IMR-90 (cell line): ENCODE measurements at regions not wholly inside any gene's neighbourhood (a gene's known extent, or its start where the extent isn't known, plus 50 kb on each side); places are given as distances from the start of the nearest gene placed in this dataset.
"Not testable (repeated sequence)": the region's sequence is repeated elsewhere in the genome, so short reads cannot be mapped to it uniquely, and the experiment has no call there.

Experiments used
- ATAC-seq: fragments of 200-7000 bp; cut with Tn5 transposase; 2 replicates; pipeline ENCODE4 v1.9.1; 2020; ENCODE audit warnings: low read depth, mild to moderate bottlenecking, moderate library complexity
- BruUV-seq: library from RNA; stranded (reverse); fragments of 400-500 nt; replicated peaks from 2 replicates; lab custom pipeline; 2021; lab: Mats Ljungman, UMichigan
- CTCF ChIA-PET: fragments of 300-600 bp; formaldehyde crosslinking; extraction: SDS; loops from one replicate; lab custom pipeline; 2021; ENCODE audit warnings: antibody characterized with exemption; lab: Yijun Ruan, JAX
- POLR2A ChIA-PET: fragments of 300-600 bp; sonication (Branson Sonifier 250); formaldehyde crosslinking; loops from one replicate; lab custom pipeline; 2022; ENCODE audit warnings: antibody characterized with exemption; ENCODE audit not compliant: unreplicated experiment; lab: Charles Lee
- DNase-seq: peaks from one replicate; pipeline ENCODE4 v3.0.0; 2013
- H2AFZ ChIP-seq: replicated peaks from 2 replicates; pipeline ENCODE3; 2013; ENCODE audit warnings: low read length, mild to moderate bottlenecking; ENCODE audit not compliant: poor library complexity
- H2AK5ac ChIP-seq: 2 replicates; pipeline ENCODE4 v1.6.1; 2013; ENCODE audit warnings: low read depth, low read length, inconsistent platforms
- H2AK9ac ChIP-seq: replicated peaks from 2 replicates; pipeline ENCODE3; 2013; ENCODE audit warnings: mild to moderate bottlenecking, low read depth, low read length, moderate library complexity; ENCODE audit not compliant: poor library complexity
- H2BK120ac ChIP-seq: 2 replicates; pipeline ENCODE4 v1.6.1; 2013; ENCODE audit warnings: low read depth, low read length, inconsistent platforms
- H2BK15ac ChIP-seq: 3 replicates; pipeline ENCODE4 v1.6.1; 2013; ENCODE audit warnings: low read depth, low read length, inconsistent platforms
- H2BK20ac ChIP-seq: 2 replicates; pipeline ENCODE4 v1.6.1; 2013; ENCODE audit warnings: low read depth, mild to moderate bottlenecking, inconsistent platforms, low read length, moderate library complexity
- H2BK5ac ChIP-seq: 2 replicates; pipeline ENCODE4 v1.6.1; 2013; ENCODE audit warnings: mild to moderate bottlenecking, low read depth, low read length, inconsistent platforms; ENCODE audit not compliant: poor library complexity, severe bottlenecking
- H3K14ac ChIP-seq: replicated peaks from 2 replicates; pipeline ENCODE4 v1.6.1; 2013; ENCODE audit warnings: low read depth, low read length, inconsistent platforms
- H3K18ac ChIP-seq: 2 replicates; pipeline ENCODE4 v1.6.1; 2013; ENCODE audit warnings: low read depth, low read length, control low read depth
- H3K23ac ChIP-seq: 2 replicates; pipeline ENCODE4 v1.6.1; 2013; ENCODE audit warnings: low read depth, low read length, inconsistent platforms
- H3K27ac ChIP-seq: 2 replicates; pipeline ENCODE4 v1.5.1; 2013; ENCODE audit warnings: mild to moderate bottlenecking, control low read depth, low read length; ENCODE audit not compliant: insufficient read depth
- H3K27me3 ChIP-seq: 2 replicates; pipeline ENCODE4 v1.6.1; 2013; ENCODE audit warnings: low read length; ENCODE audit not compliant: control insufficient read depth, insufficient read depth
- H3K36me3 ChIP-seq: 2 replicates; pipeline ENCODE4 v1.6.1; 2013; ENCODE audit warnings: low read length, mixed read lengths; ENCODE audit not compliant: control insufficient read depth, insufficient read depth
- H3K4ac ChIP-seq: 2 replicates; pipeline ENCODE4 v1.6.1; 2013; ENCODE audit warnings: low read depth, low read length, inconsistent platforms
- H3K4me1 ChIP-seq: 2 replicates; pipeline ENCODE4 v1.6.1; 2013; ENCODE audit warnings: low read length, mixed read lengths; ENCODE audit not compliant: control insufficient read depth, insufficient read depth
- H3K4me2 ChIP-seq: 2 replicates; pipeline ENCODE4 v1.6.1; 2013; ENCODE audit warnings: low read depth, mild to moderate bottlenecking, control low read depth, low read length, moderate library complexity
- H3K4me3 ChIP-seq: 2 replicates; pipeline ENCODE4 v1.5.1; 2013; ENCODE audit warnings: low read depth, mild to moderate bottlenecking, control low read depth, low read length, moderate library complexity; ENCODE audit not compliant: insufficient read depth
- H3K56ac ChIP-seq: 2 replicates; pipeline ENCODE4 v1.6.1; 2013; ENCODE audit warnings: low read length, inconsistent platforms; ENCODE audit not compliant: insufficient read depth; ENCODE audit errors: extremely low read depth
- H3K79me1 ChIP-seq, 2 experiments: 2 replicates each; pipeline ENCODE4 v1.6.1; 2013; ENCODE audit warnings: low read length in 2 of 2, inconsistent platforms in 1 of 2, low read depth in 1 of 2
- H3K9ac ChIP-seq: 2 replicates; pipeline ENCODE4 v1.6.1; 2013; ENCODE audit warnings: low read depth, low read length, control low read depth
- H3K9me1 ChIP-seq: 2 replicates; pipeline ENCODE4 v1.6.1; 2013; ENCODE audit warnings: low read length, inconsistent platforms; ENCODE audit not compliant: insufficient read depth
- H3K9me3 ChIP-seq: 2 replicates; pipeline ENCODE4 v1.6.1; 2013; ENCODE audit warnings: low read length; ENCODE audit not compliant: control insufficient read depth, insufficient read depth
- H4K20me1 ChIP-seq: 2 replicates; pipeline ENCODE4 v1.6.1; 2013; ENCODE audit warnings: low read length, inconsistent platforms; ENCODE audit not compliant: insufficient read depth
- H4K5ac ChIP-seq: 2 replicates; pipeline ENCODE4 v1.6.1; 2013; ENCODE audit warnings: mild to moderate bottlenecking, low read depth, low read length, control low read depth
- H4K8ac ChIP-seq, 2 experiments: 2 replicates each; pipeline ENCODE4 v1.6.1; 2013; ENCODE audit warnings: low read depth in 2 of 2, low read length in 2 of 2, control low read depth in 1 of 2, inconsistent platforms in 1 of 2
- H4K91ac ChIP-seq: 2 replicates; pipeline ENCODE4 v1.6.1; 2013; ENCODE audit warnings: low read depth, low read length, inconsistent platforms; ENCODE audit not compliant: insufficient read depth
- dilution Hi-C: fragments of 300-500 bp; cut with HindIII; formaldehyde crosslinking; loops from one replicate; pipeline ENCODE4 v1.14.3; 2018; ENCODE audit warnings: low sequenced_read_pairs; ENCODE audit not compliant: unreplicated experiment
- in situ Hi-C: fragments of 300-500 bp; cut with MboI; formaldehyde crosslinking; loops from 3 replicates; pipeline ENCODE4 v1.14.3; 2019; ENCODE audit warnings: low sequenced_read_pairs, inconsistent platforms, mixed read lengths
- intact Hi-C: fragments of 100-400 bp; cut with micrococcal nuclease; formaldehyde crosslinking; loops from 2 replicates; pipeline ENCODE4 v1.10.0; 2022
- TF ChIP-seq, protein P1 (sequence below): conservative IDR thresholded peaks from 2 replicates; pipeline ENCODE4 v1.5.1; 2012; ENCODE audit warnings: mild to moderate bottlenecking, low read depth, low read length, improper control_type of control experiment

DNA sequence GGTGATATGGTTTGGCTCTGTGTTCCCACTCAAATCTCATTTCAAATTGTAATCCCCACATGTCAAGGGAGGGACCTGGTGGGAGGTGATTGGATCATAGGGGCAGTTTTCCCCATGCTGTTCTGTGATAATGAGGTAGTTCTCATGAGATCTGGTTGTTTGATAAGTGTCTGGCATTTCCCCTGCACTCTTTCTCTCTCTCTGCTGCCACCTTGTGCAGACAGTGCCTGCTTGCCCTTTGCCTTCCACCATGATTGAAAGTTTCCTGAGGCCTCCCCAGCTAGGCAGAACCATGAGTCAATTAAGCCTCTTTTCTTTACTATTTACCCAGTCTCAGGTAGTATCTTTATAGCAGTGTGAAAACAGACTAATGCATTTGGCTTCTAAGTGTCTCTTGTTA is 284.7 kb downstream of the ARPP21 start:
- H3K56ac ChIP-seq, H3K36me3 ChIP-seq, H3K79me1 ChIP-seq, H2BK5ac ChIP-seq, H3K9me3 ChIP-seq, H3K4me3 ChIP-seq, H3K4me1 ChIP-seq, H2BK20ac ChIP-seq, H4K91ac ChIP-seq, H4K5ac ChIP-seq, H3K9ac ChIP-seq, intact Hi-C loops, POLR2A ChIA-PET, DNase-seq, H3K18ac ChIP-seq, H3K4me2 ChIP-seq, H4K8ac ChIP-seq, H2BK15ac ChIP-seq, H4K20me1 ChIP-seq, H2AK5ac ChIP-seq, dilution Hi-C loops, H2BK120ac ChIP-seq, H3K27me3 ChIP-seq, H3K27ac ChIP-seq, in situ Hi-C loops, H3K23ac ChIP-seq, H3K9me1 ChIP-seq, H2AFZ ChIP-seq, H3K14ac ChIP-seq, H2AK9ac ChIP-seq, H3K4ac ChIP-seq, BruUV-seq: not testable (repeated sequence)
- ATAC-seq: peak; percentile 64
- CTCF ChIA-PET: interaction anchor here (0.6 to 1.1 kb wide), 4 partner anchors 9 to 1992 kb away, joined by 3 to 5 read pairs (median 4); no protein-coding TSS in a partner anchor
- TF ChIP-seq, protein P1, sequence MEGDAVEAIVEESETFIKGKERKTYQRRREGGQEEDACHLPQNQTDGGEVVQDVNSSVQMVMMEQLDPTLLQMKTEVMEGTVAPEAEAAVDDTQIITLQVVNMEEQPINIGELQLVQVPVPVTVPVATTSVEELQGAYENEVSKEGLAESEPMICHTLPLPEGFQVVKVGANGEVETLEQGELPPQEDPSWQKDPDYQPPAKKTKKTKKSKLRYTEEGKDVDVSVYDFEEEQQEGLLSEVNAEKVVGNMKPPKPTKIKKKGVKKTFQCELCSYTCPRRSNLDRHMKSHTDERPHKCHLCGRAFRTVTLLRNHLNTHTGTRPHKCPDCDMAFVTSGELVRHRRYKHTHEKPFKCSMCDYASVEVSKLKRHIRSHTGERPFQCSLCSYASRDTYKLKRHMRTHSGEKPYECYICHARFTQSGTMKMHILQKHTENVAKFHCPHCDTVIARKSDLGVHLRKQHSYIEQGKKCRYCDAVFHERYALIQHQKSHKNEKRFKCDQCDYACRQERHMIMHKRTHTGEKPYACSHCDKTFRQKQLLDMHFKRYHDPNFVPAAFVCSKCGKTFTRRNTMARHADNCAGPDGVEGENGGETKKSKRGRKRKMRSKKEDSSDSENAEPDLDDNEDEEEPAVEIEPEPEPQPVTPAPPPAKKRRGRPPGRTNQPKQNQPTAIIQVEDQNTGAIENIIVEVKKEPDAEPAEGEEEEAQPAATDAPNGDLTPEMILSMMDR: 0 out of 2 replicates have a peak, but pooled peaks have one; percentile 4
